ENCODE measurements at regions not wholly inside any gene's neighbourhood (a gene's known extent, or its start where the extent isn't known, plus 50 kb on each side); places are given as distances from the start of the nearest gene placed in this dataset.
"Not testable (repeated sequence)": the region's sequence is repeated elsewhere in the genome, so short reads cannot be mapped to it uniquely, and the experiment has no call there.

- DNase-seq, result no peak
Observed at GRCh38 chr5:52255308-52255707, 532.4 kb upstream of the ITGA1 start.

- DNase-seq, result no peak
Observed at GRCh38 chr5:52262844-52263243, 524.9 kb upstream of the ITGA1 start.

GRCh38 chr5:52269401-52269800 is 518.3 kb upstream of the ITGA1 start:
- DNase-seq, result no peak

GRCh38 chr5:52269859-52270258 is 517.9 kb upstream of the ITGA1 start:
- DNase-seq, result no peak

- DNase-seq, result no peak
Observed at GRCh38 chr5:52275639-52276038, 512.1 kb upstream of the ITGA1 start.

GRCh38 chr5:52277101-52277500 is 510.6 kb upstream of the ITGA1 start:
- DNase-seq, result no peak

- no peak for DNase-seq
Observed at GRCh38 chr5:52282647-52283046, 505.1 kb upstream of the ITGA1 start.

- DNase-seq, result no peak
Observed at GRCh38 chr5:52283221-52283620, 504.5 kb upstream of the ITGA1 start.

GRCh38 chr5:52300703-52301372 is 486.9 kb upstream of the ITGA1 start:
- no peak for DNase-seq

GRCh38 chr5:52304816-52305215 is 482.9 kb upstream of the ITGA1 start:
- not testable (repeated sequence) for DNase-seq

- no peak for DNase-seq
Observed at GRCh38 chr5:52328220-52328806, 459.4 kb upstream of the ITGA1 start.

GRCh38 chr5:52331725-52332124 is 456.0 kb upstream of the ITGA1 start:
- DNase-seq, result no peak

GRCh38 chr5:52334367-52334766 is 453.3 kb upstream of the ITGA1 start:
- no peak for DNase-seq

- no peak for DNase-seq
Observed at GRCh38 chr5:52339285-52339684, 448.4 kb upstream of the ITGA1 start.

GRCh38 chr5:52342361-52342760 is 445.4 kb upstream of the ITGA1 start:
- DNase-seq, result no peak

GRCh38 chr5:52356311-52356918 is 431.3 kb upstream of the ITGA1 start:
- DNase-seq, result no peak

GRCh38 chr5:52359261-52359660 is 428.5 kb upstream of the ITGA1 start:
- DNase-seq, result no peak

- DNase-seq, result no peak
Observed at GRCh38 chr5:52360985-52361384, 426.7 kb upstream of the ITGA1 start.

GRCh38 chr5:52374286-52374685 is 413.4 kb upstream of the ITGA1 start:
- DNase-seq, result no peak

GRCh38 chr5:52375969-52376368 is 411.7 kb upstream of the ITGA1 start:
- DNase-seq, result no peak

GRCh38 chr5:52376592-52376991 is 411.1 kb upstream of the ITGA1 start:
- DNase-seq, result no peak

GRCh38 chr5:52378237-52378636 is 409.5 kb upstream of the ITGA1 start:
- no peak for DNase-seq

- DNase-seq, result no peak
Observed at GRCh38 chr5:52388349-52388748, 399.4 kb upstream of the ITGA1 start.

- no peak for DNase-seq
Observed at GRCh38 chr5:52392321-52392720, 395.4 kb upstream of the ITGA1 start.

GRCh38 chr5:52409835-52410234 is 377.9 kb upstream of the ITGA1 start:
- DNase-seq, result no peak

All from stimulated activated CD4-positive, alpha-beta T cell treated with anti-CD3 and anti-CD28 coated beads, Interleukin-12 subunit alpha, Interleukin-12 subunit beta, amount 100 ng/mL, for 4 hours (primary cell).